ENCODE measurements at regions not wholly inside any gene's neighbourhood (a gene's known extent, or its start where the extent isn't known, plus 50 kb on each side); places are given as distances from the start of the nearest gene placed in this dataset.
"Not testable (repeated sequence)": the region's sequence is repeated elsewhere in the genome, so short reads cannot be mapped to it uniquely, and the experiment has no call there.

DNA sequence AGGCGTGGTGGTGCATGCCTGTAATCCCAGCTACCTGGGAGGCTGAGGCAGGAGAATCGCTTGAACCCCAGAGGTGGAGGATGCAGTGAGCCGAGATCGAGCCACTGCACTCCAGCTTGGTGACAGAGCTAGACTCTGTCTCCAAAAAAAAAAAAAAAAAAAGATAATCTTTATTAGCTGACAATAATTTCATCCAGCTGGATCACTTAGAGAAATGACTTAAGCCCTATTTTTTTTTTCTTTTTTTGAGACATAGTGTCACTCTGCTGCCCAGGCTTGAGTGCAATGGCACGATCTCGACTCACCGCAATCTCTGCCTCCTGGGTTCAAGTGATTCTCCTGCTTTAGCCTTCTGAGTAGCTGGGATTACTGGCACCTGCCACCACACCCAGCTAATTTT lies 51.6 kb upstream of the MAP4K4 start:
- FAIRE-seq; DNase-seq (ENCODE audit: insufficient read length, low spot score): not testable (repeated sequence)

DNA sequence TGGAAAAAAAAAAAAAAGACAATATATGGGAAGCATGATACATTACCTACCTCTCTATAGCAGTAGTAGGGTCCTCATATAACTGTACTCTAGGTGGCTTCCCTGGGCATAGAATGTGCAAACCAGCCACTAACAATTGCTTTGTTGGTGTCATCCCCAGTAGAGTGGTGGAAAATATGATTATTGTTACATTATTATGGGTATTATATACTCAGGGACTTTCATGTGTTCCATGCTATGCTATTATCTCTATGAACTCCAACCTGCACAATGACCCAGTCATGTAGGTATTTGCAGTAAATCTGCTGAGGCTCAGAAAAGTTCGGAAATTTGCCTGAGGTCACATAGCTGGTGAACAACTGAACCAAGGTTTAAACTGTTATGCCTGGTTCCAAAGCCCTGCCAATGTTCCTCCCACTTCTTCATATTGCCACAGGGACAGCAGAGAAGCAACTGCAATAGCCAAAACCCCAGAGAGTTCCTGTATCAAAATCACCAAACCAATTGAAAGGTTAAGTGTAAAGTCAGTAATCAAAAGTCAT lies 52.6 kb upstream of the MAP4K4 start:
- TF ChIP-seq POLR2A (IDR thresholded peaks at IDR 0.05; ENCODE audit: low read depth, low read length) = no peak
- FAIRE-seq = no peak

DNA sequence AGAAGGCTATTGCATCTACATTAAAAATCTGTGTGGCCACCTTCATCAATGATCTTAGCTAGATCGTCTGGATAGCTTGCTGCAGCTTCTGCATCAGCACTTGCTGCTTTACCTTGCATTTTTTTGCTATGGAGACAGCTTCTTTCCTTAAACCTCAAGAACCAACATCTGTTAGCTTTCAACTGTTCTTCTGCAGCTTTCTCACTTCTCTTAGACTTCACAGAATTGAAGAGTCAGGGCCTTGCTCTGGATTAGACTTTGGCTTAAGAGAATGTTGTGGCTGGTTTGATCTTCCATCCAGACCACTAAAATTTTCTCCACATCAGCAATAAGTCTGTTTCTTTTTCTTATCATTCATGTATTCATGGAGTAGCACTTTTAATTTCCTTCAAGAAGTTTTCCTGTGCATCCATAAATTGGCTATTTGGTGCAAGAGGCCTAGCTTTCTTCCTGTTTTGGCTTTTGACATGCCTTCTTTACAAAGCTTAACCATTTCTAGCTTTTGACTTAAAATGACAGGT lies 54.4 kb upstream of the MAP4K4 start:
- no peak for TF ChIP-seq POLR2A (IDR thresholded peaks at IDR 0.05; ENCODE audit: low read depth, low read length)
- DNase-seq (ENCODE audit: insufficient read length, low spot score) (no peak), FAIRE-seq (no peak)

More for the DNA sequence above, 52.6 kb upstream of the MAP4K4 start:
- no peak for DNase-seq (ENCODE audit: insufficient read length, low spot score)

DNA sequence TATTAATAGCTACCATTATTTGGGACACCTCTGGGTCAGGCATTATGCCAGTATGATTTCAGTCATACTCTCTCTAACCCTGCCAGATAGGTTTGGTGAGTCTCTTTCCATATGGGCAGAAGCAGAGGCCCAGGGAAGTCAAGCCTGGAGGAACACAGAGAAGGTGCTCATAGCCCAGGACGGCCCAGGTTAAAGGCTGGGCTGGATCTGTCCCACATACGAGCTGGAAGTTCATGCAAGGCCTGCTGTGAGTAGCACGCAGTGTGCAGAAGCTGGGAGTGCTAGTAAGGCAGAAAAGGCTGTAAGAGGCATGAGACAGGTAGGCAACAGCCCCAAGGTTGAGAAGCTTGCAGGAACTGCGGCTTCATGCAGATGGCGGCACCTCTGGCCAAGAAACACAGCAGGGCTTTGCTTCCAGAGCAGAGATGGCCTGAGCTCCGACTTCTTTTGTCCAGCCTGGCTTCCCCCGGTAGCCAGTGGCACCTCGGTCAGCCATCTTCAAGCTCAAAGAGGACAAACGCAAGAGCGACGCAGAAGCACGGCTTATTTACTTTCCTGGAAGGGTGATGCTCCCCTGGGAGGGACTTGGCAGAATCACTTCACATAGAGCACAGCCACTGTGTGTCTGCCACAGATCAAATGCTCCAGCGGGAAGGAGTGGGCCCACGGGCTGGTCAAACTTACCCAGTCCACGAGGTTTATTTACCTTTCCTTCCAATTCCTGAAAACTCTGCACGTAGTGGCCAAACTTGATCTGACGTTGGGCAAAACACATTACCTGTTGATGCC lies 58.5 kb upstream of the MAP4K4 start:
- no peak for TF ChIP-seq POLR2A (IDR thresholded peaks at IDR 0.05; ENCODE audit: low read depth, low read length)
- DNase-seq (ENCODE audit: insufficient read length, low spot score) (no peak), FAIRE-seq (no peak)

DNA sequence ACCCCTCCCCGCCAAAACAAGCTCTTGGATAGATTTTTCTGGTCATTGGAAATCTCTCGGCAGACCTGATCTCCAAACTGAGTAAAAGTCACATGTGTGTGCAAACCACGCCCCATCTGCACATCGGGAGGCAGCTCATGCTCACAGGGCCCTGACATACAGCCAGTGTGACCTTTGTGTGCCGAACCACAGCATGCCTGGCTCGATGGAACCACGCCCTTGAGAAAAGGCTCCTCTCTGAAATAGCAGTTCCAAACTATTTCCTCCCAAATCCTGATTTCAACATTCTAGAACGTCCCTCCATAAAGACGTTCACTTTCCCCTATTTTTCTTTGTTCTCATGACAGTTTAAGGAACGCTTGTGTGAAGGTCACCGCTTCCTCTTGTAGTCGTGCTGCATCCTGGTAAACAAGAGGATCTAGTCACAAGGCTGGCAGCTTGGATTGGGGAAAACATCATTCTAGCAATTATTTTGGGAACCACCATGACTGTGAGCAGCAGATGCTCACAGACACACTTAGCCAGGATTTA lies 59.3 kb upstream of the MAP4K4 start:
- FAIRE-seq = no peak
- no peak for TF ChIP-seq POLR2A (IDR thresholded peaks at IDR 0.05; ENCODE audit: low read depth, low read length)
- no peak for DNase-seq (ENCODE audit: insufficient read length, low spot score)

DNA sequence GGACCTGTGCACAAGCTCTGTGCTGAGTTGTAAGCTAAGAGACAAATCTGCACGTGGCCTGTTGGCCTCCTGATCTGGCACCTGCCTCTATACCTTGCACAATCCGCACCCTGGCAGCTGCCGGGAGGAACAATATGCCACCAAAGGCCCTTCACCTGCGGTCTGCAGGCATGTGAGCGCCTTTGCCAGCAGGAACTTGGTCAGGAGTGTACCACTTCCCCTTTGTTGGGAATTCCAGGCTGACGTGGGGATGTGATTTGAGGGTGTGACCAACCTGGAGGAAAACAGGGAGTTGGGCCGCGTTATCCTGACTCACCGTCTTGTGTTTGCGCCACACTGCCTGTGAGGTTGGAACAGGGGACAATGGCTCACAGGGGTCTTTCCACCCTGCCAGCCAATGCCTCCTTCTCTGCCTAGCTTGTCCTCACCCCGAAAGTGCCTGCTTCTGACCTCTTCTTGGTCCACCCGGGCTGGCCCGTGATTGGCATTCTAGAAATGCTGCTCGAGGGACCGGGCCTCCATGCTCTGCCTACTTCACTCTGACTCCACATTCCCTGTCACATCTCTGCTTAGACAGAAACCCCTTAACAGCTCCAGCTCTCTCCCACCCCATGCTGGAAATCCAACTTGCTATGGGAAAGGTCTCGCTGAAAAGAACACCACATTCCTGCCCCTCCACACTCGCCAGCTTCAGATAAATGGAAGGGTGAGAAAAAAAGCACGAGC lies 67.1 kb upstream of the MAP4K4 start:
- no peak for FAIRE-seq
- DNase-seq (ENCODE audit: insufficient read length, low spot score) = no peak
- no peak for TF ChIP-seq POLR2A (IDR thresholded peaks at IDR 0.05; ENCODE audit: low read depth, low read length)

DNA sequence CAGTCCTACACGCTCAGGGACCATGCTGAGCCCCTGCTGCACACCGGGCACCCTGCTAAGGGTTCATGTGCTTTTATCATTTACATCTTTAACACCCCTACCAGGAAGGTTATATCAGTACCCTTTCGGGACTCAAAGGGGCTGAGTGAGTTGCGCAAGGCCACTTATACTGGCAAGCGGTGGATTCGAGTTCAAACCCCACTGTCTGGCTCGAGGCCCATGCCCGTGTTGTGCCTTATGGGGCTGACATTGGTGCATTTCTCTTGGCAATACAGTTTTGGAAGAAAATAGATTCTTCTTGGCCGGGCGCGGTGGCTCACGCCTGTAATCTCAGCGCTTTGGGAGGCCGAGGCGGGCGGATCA lies 69.5 kb upstream of the MAP4K4 start:
- no peak for TF ChIP-seq POLR2A (IDR thresholded peaks at IDR 0.05; ENCODE audit: low read depth, low read length)
- FAIRE-seq (no peak), DNase-seq (ENCODE audit: insufficient read length, low spot score) (no peak)

DNA sequence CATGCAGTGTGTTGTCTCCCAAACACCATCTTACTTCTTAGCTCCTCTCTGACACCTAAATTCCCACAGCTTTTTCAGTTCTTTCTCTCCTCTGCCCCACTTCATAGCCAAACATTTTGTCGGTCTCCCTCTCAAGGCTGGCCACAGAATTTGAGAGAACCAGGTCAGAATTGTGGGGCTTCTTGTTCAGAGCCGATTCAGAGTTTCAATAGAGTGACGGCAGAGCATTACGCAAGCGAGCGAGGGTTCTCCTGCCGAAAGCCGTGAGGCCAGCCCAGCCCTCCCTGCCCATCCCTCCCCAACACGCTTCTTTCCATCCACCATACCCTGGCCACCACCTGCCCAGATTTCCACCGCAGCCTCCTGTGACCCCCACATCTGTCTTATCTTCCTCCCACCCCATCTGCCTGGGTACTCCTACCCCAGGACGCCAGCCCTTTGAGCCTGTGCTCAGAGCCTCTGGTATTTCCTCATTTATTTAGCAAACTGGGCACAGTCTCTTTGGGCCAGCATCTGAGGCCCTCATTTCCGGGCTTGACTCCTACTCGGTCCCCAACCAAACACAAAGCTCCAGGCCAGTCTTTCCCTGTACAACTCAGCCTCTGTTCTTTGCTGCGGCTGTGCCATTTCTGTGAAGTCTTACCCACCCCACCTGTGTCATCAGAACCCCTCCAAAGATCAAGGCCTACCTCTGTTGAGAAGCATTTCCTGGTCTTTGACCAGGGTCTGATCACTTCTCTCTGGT lies 70.0 kb upstream of the MAP4K4 start:
- no peak for FAIRE-seq
- no peak for TF ChIP-seq POLR2A (IDR thresholded peaks at IDR 0.05; ENCODE audit: low read depth, low read length)
- no peak for DNase-seq (ENCODE audit: insufficient read length, low spot score)

DNA sequence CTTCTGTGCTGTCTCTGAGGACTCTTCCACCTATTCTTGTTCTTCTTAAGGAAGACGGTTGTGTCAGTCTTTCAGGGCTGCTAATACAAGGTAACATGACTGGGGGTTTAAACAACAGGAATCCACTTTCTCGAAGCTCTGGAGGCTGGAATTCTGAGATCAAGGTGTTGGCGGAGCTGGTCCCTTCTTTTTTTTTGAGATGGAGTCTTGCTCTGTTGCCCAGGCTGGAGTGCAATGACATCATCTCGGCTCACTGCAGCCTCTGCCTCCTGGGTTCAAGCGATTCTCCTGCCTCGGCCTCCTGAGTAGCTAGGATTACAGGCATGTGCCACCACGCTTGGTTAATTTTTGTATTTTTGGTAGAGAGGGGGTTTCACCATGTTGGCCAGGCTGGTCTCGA lies 71.7 kb upstream of the MAP4K4 start:
- not testable (repeated sequence) for DNase-seq (ENCODE audit: insufficient read length, low spot score); FAIRE-seq

DNA sequence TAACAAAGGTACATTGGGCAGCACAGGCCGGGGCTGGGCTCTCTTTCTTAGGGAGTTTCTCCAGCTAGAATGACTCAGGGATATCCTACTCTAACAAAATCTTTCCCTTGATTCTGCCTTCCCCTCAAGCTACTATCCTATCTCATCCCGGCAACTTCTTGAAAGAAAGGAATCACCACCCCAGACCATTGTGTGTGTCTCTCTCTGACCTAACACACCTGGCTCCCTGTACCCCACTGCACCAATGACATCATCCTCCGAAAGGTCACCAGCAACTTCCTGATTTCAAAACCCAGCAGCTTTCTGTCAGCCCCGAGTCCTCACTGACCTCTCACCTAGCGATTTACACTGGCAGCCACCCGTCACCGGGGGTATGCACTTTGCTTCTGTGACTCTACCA lies 72.1 kb upstream of the MAP4K4 start:
- no peak for FAIRE-seq
- TF ChIP-seq POLR2A (IDR thresholded peaks at IDR 0.05; ENCODE audit: low read depth, low read length) = no peak

DNA sequence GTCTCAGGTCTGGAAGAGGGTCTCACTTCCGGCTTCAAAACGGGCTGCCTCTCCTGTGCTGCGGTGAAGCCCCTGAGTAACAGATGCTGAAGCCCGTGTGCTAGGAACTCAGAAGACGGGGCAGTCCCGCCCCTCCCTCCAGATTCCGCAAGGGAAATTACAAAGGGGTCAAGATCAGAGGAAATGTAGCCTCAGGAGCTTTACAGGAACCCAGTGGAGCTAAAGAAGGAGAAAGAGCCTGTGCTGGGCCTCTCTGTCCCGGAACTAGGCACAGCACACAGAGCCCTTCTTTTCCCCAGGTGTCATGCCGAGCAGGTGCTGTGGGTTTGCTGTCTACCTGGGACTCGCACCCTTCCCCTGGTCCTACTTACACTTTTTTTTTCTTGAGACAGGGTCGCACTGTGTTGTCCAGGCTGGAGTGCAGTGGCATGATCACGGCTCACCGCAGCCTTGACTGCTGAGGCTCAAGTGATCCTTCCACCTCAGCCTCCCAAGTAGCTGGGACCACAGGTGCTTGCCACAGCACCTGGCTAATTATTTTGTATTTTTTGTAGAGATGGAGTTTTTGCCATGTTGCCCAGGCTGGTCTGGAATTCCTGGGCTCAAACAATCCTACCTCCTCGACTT lies 72.7 kb upstream of the MAP4K4 start:
- no peak for DNase-seq (ENCODE audit: insufficient read length, low spot score)
- no peak for TF ChIP-seq POLR2A (IDR thresholded peaks at IDR 0.05; ENCODE audit: low read depth, low read length)
- no peak for FAIRE-seq

More for the DNA sequence above, 72.1 kb upstream of the MAP4K4 start:
- DNase-seq (ENCODE audit: insufficient read length, low spot score) = no peak

DNA sequence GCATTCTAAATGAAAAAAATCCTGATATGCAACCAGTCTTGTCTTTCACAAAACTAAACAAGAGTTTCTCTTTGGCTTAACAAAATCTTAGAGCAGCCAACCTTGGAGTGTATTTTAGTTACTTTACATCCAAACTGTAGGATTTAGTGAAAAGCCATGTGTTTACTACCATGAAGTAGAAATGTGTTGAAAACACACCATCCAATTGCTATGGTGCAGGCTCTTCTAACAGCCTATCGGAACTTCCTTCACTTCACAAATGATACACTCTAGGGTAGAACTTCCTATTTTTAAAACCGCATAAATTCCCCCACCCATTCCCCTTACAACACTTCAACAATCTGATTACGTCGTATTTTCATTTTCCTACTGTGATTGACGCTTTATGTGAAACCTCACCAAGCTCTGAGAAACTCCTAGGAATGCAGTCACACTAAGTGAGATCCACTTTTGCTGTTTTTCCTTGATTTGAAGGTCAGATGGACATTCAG lies 74.4 kb upstream of the MAP4K4 start:
- DNase-seq (ENCODE audit: insufficient read length, low spot score) (no peak), FAIRE-seq (no peak)
- no peak for TF ChIP-seq POLR2A (IDR thresholded peaks at IDR 0.05; ENCODE audit: low read depth, low read length)
